Hepatic stellate cell (primary cell): ENCODE measurements at regions not wholly inside any gene's neighbourhood (a gene's known extent, or its start where the extent isn't known, plus 50 kb on each side); places are given as distances from the start of the nearest gene placed in this dataset.

Experiments
- DNase-seq: peaks from one replicate; pipeline ENCODE4 v3.0.0; 2011; ENCODE audit warnings: low spot score

DNA sequence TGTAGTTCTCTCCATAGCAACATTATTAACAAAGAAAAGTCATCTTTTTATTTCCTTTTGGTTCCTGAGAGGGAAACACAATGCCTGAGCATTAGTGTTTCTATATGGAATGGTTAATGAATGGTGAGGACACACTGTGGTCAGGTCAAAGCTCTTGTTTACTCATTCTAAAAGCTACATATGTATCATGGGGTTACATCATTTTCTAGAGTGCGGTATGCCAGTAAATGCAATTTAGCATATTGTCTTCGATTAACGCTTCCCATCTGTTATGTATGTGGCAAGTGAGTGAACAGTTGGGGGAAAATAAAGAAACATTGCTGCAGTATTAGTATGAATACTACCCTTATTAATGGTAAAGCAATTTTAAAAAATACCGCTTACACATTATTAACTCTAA lies 1152.2 kb upstream of the SPRY2 start:
- no peak for DNase-seq

DNA sequence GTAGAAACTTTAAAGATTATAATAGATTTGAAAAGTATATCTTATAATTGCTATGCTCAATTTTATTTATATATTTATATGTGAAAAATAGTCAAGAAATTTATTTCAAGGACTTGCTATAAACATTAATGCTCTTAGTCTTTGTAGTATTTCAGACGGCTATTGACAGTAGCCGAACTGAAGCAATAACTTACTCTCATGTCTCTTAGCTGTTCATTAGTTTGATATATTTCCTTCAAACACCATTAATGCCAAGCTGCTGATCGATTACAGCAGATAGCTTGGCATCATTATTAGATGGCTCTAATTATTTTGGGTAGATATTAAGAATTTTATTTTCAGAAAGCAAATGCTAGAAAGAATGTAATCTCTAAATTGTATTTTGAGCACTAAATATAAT lies 1151.5 kb upstream of the SPRY2 start:
- DNase-seq: no peak

DNA sequence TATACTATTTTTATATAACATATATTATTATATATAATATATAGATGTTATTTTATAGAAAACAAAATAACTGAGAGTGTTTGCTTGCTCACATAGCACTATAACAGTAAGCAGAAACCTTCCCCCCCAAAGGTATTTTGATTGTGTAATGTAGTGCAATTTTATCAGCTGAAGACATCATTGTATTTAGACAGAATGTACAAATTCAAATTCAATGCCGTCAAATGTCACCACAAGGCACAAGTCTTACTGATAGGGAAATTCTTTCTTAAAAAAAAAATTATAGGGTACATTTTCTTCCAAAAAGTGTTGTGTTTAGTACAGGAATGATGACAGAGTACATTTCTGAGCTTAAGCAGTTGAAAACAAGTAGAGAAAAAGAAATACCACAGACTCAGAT lies 1147.1 kb upstream of the SPRY2 start:
- no peak for DNase-seq

DNA sequence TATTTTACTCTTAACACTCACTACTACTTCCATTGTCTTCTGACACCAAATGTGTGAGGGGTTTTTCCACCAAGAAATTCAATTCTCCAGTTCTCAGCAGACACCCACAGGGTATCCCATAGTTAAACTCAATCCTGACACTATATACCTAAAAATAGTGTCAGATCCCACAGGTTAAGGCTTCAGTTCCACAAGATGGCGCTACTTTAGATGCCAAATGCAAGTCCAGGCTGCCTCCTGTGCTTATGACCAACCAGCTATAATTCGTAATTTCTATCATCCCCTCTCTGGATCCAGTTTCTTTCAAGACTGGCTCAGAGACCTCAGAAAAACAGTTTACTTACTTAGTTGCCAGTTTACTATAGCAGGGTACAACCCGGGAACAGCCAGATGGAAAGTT lies 1146.2 kb upstream of the SPRY2 start:
- no peak for DNase-seq

DNA sequence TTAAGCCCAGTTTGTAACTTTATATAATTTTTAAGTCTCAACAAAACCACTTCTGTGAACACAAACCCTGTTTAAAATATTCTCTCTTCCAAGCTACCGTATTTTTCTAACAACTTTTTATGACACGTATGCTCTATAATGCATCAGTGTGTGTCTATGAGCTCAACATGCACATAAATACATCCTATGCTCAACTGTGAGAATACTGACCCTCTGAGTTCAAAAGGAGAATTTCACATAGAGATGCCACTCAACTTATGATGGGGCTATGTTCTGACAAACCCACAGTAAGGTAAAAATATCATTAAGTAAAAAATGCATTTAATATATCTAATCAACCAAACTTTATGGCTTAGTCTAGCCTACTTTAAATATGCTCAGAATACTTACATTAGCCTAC lies 1139.7 kb upstream of the SPRY2 start:
- no peak for DNase-seq

DNA sequence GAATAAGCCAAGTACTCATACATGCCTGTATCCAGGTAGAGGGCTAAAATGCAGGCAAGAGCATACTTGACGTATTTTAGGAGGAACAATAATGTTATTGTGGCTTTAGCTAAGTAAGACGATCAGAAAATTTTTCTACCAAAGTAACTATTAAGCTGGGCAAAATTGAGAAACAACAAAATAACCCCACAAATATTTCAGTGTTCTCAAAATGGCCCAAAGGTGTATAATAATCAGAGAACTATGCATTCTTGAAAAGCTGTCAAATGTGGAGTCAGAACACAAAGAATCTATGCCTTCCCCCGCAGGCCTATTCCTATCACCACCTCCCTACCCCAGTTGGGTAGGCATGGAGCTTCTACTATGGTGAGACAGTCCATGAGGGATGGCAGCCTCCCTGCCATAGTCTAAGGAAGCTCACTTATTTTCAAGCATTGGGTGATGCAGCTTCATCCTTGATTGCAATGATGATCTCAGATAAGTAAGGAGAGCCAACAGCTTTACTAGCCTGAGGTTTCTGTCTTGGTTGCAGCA lies 1132.5 kb upstream of the SPRY2 start:
- no peak for DNase-seq

DNA sequence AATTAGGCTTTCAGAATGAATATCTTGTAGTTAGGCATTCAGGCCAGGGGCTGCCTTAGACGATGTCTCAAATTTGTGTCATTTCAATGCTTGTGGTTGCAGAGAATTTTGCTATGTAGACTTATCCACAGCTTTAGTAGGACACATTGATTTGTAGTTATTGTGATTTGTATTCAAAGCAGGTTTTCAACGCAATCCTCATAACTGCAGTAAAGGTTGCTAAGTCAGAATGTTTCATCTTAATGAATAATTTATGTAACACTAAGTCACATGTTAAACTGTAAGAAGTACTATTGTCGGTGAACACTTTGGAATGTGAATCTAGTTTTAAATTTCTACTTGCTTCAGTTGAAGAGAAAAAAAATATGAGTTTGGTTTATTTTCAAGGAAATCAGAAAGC lies 1117.2 kb upstream of the SPRY2 start:
- no peak for DNase-seq

DNA sequence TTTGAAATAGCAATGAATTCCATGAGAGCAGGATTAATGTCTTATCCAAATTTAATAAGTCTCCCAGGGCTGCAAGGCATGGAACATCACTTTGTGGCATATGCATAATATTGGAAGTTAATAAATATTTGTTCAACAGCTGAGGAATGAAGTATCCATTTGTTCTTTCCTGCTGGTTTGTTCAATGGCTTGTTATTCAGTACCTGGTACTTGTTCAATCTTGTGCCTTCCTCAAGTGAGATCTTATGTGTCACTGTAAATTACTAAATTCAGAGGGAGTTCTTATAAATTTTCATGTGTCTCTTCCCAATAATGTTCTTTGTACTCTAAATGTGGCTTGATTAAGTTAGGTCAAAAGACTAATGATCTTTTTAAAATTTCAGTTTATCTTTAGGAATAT lies 1105.5 kb upstream of the SPRY2 start:
- no peak for DNase-seq

DNA sequence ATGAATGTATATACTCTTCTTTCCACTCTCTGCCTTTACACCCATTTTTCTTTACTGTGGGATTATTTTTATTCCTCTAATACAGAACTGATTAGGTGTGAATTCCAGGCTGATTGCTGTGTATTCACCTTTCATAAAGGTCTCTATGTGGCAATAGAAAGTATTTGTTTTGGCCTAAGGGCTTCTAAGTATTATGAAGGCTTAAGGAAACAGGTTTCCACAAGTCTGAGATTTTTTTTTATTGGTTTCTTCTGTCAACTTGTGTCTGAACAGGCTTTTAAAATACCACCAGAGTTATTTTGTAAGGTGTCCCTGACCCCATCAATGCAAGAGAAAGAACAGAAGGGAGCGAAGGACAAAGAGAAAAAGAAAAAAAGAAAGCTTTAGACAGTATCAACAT lies 1102.0 kb upstream of the SPRY2 start:
- no peak for DNase-seq

DNA sequence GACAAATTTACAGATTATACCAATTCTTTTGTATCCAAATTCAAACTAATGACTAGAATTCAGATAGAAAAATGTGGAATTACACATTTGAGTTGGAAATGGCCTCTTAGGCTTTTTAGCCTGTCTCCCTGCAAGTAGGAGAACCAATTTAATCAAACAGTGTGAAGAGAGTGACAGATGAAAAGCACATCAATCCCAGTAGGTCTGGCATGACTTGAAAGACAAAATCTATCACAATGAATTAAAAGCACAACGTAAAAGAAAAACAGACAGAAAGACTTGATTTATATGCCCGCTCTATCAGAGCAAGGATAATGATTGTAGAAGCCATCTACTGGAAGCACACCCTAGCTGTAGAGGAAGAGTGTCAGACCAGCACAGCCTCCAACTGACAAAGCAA lies 1084.4 kb upstream of the SPRY2 start:
- DNase-seq: no peak

DNA sequence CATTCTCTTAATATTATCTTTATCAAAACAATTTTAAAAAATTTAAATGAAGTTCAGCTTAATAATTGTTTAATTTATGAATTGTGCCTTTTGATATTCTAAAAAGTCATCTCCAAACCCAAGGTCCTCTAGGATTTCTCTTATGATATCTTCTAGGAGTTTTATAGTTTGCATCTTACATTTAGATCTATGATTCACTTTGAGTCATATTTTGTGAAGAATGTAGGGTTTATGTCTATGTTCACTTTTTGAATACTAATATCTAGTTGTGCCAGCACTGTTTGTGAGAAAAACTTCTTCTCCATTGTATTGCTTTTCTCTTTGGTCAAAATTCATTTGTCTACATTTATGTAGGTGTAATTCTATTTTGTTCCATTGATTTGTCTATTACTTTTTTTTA lies 1068.4 kb upstream of the SPRY2 start:
- no peak for DNase-seq

DNA sequence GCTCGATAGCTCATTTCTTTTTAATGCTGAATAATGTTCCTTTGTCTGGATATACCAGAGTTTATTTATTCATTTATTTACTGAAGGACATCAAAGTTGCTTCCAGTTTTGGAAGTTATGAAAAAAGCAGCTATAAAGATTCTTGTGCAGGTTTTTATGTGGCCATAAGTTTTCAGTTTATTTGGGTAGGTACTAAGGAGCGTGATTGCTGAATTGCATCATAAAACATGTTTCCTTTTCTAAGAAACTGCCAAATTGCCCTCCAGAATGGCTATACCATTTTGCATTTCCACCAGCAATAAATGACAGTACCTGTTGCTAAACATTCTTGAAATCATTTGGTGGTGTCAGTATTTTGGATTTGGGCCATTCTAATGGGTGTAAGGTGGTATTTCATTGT lies 1067.7 kb upstream of the SPRY2 start:
- DNase-seq: no peak

DNA sequence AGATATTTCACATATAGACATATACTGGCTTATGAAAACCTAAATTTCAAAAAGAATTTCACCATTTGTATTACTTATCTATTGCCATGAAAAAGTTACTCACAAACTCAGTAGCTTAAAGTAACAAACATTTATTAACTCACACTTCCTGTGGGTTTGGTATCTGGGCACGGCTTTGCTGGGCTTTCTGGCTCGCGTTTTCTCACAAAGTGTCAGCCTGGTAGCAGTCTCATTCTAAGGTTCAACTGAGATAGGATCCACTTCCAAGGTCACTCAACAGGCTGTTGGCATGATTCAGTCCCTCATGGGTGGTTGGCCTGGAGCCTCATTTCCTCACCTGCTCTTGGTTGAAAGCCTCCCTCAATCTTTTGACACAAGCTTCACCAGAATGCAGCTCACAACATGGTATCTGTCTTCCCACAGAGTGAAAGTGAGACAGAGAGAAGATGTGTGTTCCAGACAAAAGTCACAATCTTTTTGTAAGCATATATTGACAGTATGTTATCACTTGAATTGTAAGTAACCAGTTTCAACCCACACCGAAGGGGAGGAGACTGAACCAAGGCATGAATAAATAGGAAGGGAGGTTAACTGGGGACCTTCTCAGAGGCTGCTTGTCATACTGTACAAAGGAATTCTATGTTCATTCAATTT lies 1065.8 kb upstream of the SPRY2 start:
- no peak for DNase-seq

DNA sequence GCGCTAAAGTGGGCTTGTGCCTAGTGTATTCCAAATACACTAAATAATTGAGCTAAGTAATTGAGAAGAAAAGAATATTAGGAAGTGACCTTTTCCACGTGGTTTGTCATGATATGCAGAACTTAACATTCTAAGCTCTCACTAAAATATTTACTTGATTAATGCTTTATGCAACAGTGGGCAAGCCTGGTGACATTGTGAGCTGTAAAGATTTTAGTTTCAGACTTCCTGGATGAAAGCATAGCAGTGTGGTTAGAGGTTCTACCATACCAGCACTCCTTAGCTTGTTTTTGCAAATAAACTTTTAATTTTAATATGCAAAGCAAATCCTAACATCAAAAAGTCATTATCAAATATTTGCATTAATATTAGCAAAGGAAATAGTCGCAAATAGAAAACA lies 1065.1 kb upstream of the SPRY2 start:
- DNase-seq: no peak

DNA sequence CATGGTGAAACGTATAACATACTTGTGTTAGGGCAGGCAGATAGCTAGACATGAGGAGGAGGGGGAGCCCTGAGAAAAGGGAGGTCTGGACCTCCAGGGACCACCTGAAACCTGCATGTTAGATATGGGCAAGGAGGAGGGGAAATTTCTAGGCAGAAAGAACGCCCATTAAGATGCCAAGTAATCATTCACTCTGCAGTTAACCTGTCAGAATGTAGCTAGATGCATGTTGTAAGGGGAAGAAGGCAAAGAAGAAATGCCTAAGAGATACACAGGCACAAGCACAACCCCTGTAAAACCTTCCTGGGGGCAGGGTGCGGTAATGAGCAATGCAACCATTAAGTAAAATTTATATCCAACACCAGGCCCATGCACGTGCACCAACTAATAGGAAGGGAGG lies 1055.3 kb upstream of the SPRY2 start:
- no peak for DNase-seq

DNA sequence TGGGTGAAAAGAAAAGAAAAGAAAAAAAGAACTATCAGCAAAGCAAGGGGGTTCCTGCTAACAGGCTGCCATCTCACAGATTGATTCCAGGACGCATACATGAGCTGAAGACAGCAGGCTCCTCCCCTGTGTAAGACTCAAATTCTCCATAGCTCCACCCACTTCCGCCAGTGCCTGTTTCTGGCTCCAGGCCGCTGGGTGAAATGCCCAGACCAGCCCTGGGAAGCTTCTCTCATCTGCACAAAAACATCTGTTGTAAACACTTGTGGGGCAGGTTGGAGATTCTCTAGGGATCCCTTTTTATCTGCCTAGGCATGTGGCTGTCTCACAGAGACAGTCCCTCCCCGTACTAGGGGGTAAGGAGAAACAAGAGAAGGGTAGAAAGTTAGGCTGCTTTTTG lies 1054.4 kb upstream of the SPRY2 start:
- no peak for DNase-seq

DNA sequence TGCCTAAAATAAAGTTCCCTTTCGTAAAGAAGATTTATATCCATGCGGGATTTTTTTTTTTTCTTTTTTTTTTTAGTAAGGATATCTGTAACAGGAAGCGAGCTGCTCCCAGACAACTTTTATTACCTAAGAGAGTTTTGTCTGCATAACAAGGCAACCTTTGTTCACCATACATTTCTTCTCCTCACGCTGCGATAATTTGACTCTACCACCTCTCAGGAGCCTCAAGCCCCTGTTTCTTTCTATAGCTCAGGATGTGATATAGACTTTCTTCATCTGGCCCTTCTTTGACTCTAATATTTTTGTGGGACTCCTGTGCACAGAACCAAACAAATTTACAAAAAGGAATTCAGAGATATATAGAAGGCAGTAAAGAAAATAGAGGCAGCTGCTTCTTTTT lies 1053.7 kb upstream of the SPRY2 start:
- DNase-seq: no peak

DNA sequence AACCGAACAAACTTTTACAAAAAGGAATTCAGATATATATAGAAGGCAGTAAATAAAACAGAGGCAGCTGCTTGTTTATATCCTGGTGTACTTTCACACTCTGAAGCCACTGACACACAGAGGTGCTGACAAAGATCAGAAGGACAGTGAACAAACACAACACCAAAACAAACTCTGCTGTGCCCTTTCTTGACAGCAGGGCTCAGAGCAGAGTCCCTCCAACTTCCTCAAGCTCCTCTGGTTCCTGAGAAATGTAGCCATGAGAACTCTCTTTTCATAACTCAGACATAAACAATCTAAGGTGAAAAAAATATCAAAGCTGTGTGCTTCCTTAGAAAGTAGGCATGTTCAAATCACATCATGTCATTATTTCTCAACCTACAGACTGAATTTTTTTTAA lies 1052.8 kb upstream of the SPRY2 start:
- DNase-seq: no peak

DNA sequence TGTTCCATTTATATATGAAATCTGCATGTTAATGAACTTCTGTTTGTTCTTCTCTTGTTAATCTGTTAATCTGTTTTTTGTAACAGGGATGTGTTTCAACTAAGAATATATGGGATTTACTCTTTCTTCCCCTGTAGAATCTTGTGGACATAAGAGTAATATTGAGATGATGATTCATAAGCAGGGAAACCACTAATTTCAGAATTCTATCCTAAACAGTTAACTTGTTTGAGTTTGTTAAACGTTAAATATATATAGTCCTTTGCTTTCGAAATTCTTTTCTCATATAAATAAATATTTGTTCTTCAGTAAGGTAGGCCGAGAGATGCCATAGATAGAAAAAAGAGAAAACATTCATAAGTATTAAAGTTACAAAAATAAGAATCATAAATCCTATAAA lies 1052.2 kb upstream of the SPRY2 start:
- DNase-seq: no peak

DNA sequence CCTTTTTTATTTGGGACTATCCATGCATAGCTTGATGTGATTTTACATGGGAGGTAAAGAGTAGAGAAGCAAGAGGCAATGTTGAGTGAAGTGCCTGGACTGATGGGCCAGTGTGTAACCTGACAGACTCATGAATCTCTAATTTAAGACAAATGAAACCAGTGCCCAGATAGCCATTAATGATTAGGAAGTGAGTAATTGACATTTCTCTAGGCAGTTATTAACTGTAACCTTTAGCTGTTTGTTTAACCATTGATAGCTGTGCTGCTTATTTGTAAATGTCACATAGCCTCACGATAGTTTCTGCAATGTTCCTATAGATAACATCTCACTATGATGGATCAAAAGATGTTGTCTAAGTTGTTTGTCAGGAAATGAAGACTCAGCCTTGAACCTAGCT lies 1047.5 kb upstream of the SPRY2 start:
- no peak for DNase-seq

DNA sequence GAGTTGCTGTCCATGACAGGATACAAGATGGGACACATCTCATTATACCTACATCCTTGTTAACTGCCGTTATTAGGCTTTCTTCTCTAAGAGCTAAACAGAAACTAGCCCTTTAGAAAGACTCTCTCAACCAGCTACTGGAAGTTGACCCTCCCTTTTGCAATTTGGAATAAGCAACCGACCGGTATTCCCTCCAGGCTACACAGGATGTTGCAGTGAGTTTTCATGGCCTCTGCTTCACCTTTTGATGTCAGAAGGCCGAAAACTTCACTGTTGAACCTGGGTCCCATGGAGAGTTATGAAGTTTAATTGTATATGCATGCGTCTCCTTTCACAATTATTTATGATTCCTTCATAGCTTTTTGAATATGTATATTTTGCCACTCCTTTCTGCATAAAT lies 1042.5 kb upstream of the SPRY2 start:
- no peak for DNase-seq

DNA sequence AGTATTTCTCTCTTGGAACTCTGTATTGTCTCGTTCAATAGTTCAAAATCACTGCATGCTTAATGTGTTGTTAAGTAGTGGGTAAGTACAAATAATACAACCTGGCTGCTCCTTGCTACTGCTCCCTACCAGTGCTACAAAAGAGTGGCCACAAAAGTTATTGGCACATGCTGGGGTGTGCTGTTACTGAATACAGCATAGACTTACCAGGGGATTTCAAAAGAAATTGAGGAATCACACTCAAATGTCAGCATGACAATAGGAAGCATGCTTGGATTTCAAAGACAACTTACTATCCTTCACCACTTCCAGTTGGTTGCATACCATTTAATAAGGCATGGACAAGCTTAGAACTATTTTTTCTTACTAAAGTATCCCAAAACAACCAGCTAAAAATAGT lies 1041.3 kb upstream of the SPRY2 start:
- no peak for DNase-seq

DNA sequence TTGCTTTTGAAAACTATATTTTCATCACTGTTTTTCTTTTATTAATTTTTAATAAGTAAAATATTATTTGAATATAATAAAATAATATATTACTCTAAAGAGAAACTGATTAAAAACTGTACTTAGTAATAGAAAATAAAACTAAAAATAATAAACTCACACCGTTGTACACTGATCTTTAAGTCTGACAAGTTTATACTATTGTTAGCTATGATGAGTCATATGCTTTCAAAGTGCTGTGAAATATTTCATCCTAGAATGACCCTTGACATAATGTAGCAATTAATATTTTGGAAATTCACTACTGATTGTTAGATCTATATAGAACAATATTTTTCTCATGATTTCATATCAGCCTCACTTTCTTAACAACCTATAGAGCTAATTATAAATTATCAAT lies 1040.6 kb upstream of the SPRY2 start:
- no peak for DNase-seq

DNA sequence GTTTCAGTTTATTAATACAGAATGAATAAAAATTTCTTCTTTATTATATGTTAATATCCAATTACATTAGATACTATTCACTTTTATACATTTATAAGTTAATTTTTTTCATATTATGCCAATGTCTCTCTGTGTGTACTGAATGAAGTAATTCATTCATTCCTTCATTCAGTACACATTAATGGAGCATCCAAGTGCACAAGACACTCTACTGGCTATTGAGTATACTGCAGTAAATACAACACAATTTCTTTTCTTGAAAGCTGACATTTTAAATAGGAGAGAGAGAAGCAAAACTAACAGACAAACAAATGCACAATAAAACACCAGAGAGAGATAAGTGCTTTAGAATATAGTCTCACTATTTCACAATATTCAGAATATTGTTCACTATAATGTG lies 1038.3 kb upstream of the SPRY2 start:
- DNase-seq: no peak

DNA sequence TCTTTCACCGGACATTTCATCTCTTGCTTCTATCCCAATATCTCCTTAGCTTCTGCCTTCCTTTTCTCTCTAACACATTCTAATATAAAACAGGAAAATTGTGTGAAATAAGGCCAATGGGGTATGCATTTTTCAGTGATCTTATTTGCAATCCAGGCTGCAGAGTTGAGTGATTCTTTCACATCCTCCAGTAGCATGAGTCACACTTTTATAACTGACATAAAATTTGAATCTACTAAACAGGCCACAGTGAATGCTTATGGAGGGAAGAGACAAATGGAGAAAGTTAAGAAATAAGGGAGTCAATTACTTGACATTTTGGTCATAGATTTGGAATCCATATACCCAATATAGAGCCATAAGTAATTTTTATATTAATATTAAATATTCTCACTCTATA lies 1037.0 kb upstream of the SPRY2 start:
- DNase-seq: no peak
